ENCODE measurements at regions not wholly inside any gene's neighbourhood (a gene's known extent, or its start where the extent isn't known, plus 50 kb on each side); places are given as distances from the start of the nearest gene placed in this dataset.

DNA sequence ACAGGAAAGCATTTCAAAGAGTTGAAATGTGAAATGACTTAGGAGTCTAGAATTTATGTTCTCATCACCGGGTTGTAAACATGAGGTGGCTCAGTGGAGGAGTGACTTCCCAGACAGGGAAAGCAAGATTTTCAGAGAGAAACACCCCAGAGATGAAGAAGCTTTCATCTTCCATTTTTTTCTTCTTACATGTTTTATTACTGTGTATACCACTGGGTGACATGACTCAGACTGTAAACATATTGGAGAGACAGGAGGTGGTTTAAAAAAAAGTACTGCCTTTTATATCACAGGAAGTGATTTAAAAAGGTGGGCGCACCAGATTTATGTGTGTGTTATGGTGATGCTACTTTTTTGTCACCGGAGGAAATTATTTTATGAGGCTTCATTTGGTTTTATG is 209.1 kb upstream of the TUT7 start:
- ATAC-seq (no peak), DNase-seq (no peak)
- Mint-ChIP-seq H3K27me3 (no peaks in the 10 kb centered on the region), H3K9me3 (no peaks in the 10 kb centered on the region), H3K27ac (no peak overlapping the region), H3K4me3 (no peak overlapping the region), H3K36me3 (ENCODE audit: low read depth) (no peaks in the 10 kb centered on the region), H3K4me1 (no peaks in the 10 kb centered on the region)

DNA sequence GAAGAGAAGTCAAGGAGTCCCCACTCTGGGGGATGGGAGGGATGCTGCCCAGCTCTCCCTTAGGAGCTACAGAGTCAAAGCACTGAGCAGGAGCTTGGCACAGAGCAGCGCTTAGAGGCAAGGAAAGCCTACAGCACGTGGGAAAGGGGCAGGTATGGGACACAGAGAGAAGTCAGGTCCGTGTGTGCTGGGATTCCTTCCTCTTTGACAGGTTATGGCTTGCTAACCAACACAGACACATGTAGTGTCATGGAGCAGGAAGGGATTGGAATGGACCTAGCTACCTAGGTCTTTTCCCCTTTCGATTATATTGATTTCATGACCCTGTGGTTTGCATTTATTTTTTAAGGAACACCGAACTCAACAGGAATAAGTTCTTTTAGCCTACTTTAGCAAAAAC is 208.5 kb upstream of the TUT7 start:
- Mint-ChIP-seq H3K9me3 (no peaks in the 10 kb centered on the region), H3K27me3 (no peaks in the 10 kb centered on the region), H3K36me3 (ENCODE audit: low read depth) (no peaks in the 10 kb centered on the region), H3K4me1 (no peaks in the 10 kb centered on the region), H3K27ac (no peak overlapping the region), H3K4me3 (no peak overlapping the region)
- DNase-seq (no peak), ATAC-seq (no peak)

DNA sequence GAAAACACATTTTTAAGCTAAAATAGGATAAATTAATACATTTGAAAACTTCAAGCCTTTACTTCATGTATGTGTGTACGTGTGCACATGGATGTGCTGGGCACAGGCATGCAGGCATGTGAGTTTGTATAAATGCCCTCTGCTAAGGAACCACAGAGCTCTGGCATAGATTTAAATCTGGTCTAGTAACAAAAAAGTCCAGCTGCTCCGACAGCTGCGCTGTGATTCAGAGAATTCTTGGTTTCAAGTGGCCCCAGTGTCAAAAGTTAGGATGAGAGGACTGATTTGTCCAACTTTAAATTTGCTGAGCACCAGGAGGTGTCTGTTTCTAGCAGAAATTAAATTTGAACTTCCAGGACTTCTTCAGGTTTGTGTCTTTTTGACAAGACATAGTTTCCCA is 203.7 kb upstream of the TUT7 start:
- Mint-ChIP-seq H3K4me3 (no peak overlapping the region), H3K27ac (no peak overlapping the region), H3K27me3 (peaks cover 5% of the 10 kb centered on the region), H3K36me3 (ENCODE audit: low read depth) (no peaks in the 10 kb centered on the region), H3K9me3 (no peaks in the 10 kb centered on the region), H3K4me1 (no peaks in the 10 kb centered on the region)
- ATAC-seq (no peak), DNase-seq (no peak)

DNA sequence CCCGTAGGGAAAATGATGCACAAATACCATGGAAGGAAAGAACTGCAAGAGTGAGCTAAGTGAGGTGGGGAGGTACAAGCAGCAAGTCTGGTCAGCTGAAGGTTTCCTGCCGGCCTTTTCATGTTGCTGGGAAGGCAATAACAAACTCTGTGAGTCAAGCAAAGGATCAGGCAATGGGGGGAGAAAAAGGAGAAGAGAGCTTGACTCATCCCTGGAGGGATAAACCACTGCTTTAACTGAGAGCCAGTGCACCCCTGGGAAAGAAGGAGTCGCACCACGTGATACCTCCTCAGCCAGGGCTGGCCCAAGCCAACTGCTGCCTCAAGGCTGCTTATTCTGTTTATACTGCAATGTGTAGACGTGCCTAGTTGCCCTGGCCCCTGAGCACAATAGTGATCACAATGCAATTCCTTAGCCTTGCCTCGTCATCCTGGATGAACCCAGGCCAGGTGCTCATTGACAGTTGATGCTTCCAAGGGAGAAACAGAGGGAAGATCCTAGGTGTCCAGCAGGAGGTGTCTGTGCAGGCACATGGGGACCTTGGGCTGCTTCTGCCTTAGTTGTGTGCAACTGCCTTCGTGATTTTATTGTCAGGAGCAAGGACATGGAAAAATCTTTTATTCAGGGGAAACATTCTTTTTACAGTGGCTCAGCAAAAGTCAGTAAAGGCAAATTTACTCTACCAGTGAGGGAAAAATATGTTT is 203.0 kb upstream of the TUT7 start:
- H3K27ac Mint-ChIP-seq: no peak overlapping the region
- H3K4me1 Mint-ChIP-seq: no peaks in the 10 kb centered on the region
- H3K36me3 Mint-ChIP-seq (ENCODE audit: low read depth): no peaks in the 10 kb centered on the region
- no peak for DNase-seq
- H3K27me3 Mint-ChIP-seq: peaks cover 11% of the 10 kb centered on the region
- no peaks in the 10 kb centered on the region for H3K9me3 Mint-ChIP-seq
- no peak overlapping the region for H3K4me3 Mint-ChIP-seq
- ATAC-seq: no peak

DNA sequence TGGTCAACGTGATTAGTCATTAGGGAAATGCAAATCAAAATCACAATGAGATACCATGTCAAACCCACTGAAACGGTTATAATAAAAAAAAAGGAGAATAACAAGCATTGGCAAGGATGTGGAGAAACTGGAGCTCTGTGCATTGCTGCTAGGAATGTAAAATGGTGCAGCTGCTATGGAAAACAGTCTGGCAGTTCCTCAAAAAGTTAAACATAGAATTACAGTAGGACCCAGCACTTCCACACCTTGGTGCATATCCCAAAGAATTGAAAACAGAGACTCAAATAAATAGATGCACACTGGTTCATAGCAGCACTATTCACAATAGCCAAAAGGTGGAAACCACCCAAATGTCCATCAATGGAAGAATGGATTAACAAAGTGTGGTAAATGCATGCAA is 201.5 kb upstream of the TUT7 start:
- H3K27me3 Mint-ChIP-seq: peaks cover 13% of the 10 kb centered on the region
- H3K4me1 Mint-ChIP-seq: no peaks in the 10 kb centered on the region
- no peak for DNase-seq
- H3K9me3 Mint-ChIP-seq: no peaks in the 10 kb centered on the region
- no peaks in the 10 kb centered on the region for H3K36me3 Mint-ChIP-seq (ENCODE audit: low read depth)
- no peak overlapping the region for H3K27ac Mint-ChIP-seq
- no peak for ATAC-seq
- no peak overlapping the region for H3K4me3 Mint-ChIP-seq

DNA sequence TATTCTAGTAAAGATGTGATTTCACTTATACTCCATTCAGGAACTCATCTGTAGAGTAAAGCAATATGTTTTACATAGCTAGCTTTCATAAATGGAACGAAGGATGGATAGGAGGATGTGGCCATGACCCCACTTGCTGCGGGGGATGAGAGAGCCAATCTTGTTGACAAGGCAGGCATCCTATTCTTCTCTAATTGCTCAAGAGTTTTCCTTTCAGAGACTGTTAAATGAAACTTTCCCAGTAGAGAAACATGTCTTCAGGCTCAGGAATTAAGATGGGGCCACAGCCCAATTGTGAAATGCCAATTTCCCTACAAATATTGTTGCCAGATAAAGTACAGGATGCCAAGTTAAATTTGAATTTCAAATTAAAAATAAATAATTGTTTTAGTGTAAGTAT is 196.2 kb upstream of the TUT7 start:
- no peaks in the 10 kb centered on the region for H3K4me1 Mint-ChIP-seq
- no peak for ATAC-seq
- no peak for DNase-seq

GRCh38 chr9:86549920-86550319 is 195.7 kb upstream of the TUT7 start:
- Mint-ChIP-seq H3K4me3 (no peak overlapping the region), H3K36me3 (ENCODE audit: low read depth) (no peaks in the 10 kb centered on the region), H3K27ac (no peak overlapping the region), H3K27me3 (peaks cover 14% of the 10 kb centered on the region), H3K9me3 (no peaks in the 10 kb centered on the region), H3K4me1 (no peaks in the 10 kb centered on the region)
- ATAC-seq (no peak), DNase-seq (no peak)

More for the DNA sequence above, 196.2 kb upstream of the TUT7 start:
- H3K27ac Mint-ChIP-seq: no peak overlapping the region
- H3K4me3 Mint-ChIP-seq: no peak overlapping the region
- H3K27me3 Mint-ChIP-seq: peaks cover 14% of the 10 kb centered on the region
- H3K36me3 Mint-ChIP-seq (ENCODE audit: low read depth): no peaks in the 10 kb centered on the region
- no peaks in the 10 kb centered on the region for H3K9me3 Mint-ChIP-seq

- Mint-ChIP-seq H3K36me3 (ENCODE audit: low read depth) (no peaks in the 10 kb centered on the region), H3K27ac (no peak overlapping the region), H3K4me1 (no peaks in the 10 kb centered on the region), H3K4me3 (no peak overlapping the region), H3K9me3 (no peaks in the 10 kb centered on the region), H3K27me3 (peaks cover 14% of the 10 kb centered on the region)
- no peak for DNase-seq
- no peak for ATAC-seq
These were observed 195.2 kb upstream of the TUT7 start for GRCh38 chr9:86549401-86549811.

DNA sequence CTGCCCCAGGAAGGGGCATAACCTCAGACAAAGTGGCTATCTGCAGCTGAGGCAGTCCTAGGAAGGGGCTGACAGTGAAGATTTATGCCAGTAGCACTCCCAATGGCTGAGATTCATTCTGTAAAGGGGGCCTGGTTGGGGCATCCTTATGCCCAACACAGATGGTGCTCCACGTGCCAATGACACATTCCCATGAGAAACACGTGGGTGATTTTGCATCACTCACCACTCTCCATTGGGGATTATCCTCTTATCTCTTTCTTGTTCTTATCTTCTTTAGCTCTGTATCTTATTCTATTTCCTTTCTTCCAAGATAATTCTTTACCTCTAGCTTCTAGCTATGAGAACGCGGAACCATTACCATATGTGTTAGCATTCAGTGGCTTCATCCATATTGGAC is 194.0 kb upstream of the TUT7 start:
- ATAC-seq (no peak), DNase-seq (no peak)
- no peaks in the 10 kb centered on the region for H3K9me3 Mint-ChIP-seq
- H3K36me3 Mint-ChIP-seq (ENCODE audit: low read depth): no peaks in the 10 kb centered on the region
- no peak overlapping the region for H3K27ac Mint-ChIP-seq
- H3K4me1 Mint-ChIP-seq: no peaks in the 10 kb centered on the region
- H3K27me3 Mint-ChIP-seq: peaks cover 14% of the 10 kb centered on the region
- no peak overlapping the region for H3K4me3 Mint-ChIP-seq

DNA sequence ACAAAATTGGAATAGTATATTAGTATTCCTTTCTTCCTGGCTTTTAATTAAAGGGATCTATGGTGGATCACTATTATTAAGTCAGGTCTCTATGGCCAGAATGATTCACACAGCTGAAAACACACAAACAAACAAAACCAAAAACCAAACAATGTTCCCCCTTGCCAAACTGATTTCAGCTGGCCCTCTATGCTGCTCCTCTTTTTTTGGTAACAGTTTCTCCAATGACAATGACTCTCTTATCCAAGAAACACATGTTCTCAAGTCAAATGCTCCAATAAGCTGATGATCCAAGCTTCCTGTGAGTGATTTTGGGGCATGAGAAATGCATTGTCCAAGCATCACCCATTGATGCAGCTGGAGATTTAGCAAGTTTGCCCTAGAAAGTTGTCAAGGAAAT is 193.4 kb upstream of the TUT7 start:
- Mint-ChIP-seq H3K4me3 (no peak overlapping the region), H3K27ac (no peak overlapping the region), H3K9me3 (no peaks in the 10 kb centered on the region), H3K27me3 (peaks cover 10% of the 10 kb centered on the region), H3K4me1 (no peaks in the 10 kb centered on the region), H3K36me3 (ENCODE audit: low read depth) (no peaks in the 10 kb centered on the region)
- DNase-seq (no peak), ATAC-seq (no peak)

- H3K4me3 Mint-ChIP-seq: no peak overlapping the region
- ATAC-seq: no peak
- no peak overlapping the region for H3K27ac Mint-ChIP-seq
- no peaks in the 10 kb centered on the region for H3K9me3 Mint-ChIP-seq
- no peaks in the 10 kb centered on the region for H3K36me3 Mint-ChIP-seq (ENCODE audit: low read depth)
- H3K27me3 Mint-ChIP-seq: peaks cover 7% of the 10 kb centered on the region
- no peaks in the 10 kb centered on the region for H3K4me1 Mint-ChIP-seq
- DNase-seq: no peak
These were observed 192.5 kb upstream of the TUT7 start for GRCh38 chr9:86546712-86547111.

- Mint-ChIP-seq H3K4me1 (no peaks in the 10 kb centered on the region), H3K9me3 (no peaks in the 10 kb centered on the region), H3K27me3 (peaks cover 6% of the 10 kb centered on the region), H3K36me3 (ENCODE audit: low read depth) (no peaks in the 10 kb centered on the region), H3K4me3 (no peak overlapping the region), H3K27ac (no peak overlapping the region)
- DNase-seq (no peak), ATAC-seq (no peak)
These were observed 190.9 kb upstream of the TUT7 start for GRCh38 chr9:86545090-86545489.

DNA sequence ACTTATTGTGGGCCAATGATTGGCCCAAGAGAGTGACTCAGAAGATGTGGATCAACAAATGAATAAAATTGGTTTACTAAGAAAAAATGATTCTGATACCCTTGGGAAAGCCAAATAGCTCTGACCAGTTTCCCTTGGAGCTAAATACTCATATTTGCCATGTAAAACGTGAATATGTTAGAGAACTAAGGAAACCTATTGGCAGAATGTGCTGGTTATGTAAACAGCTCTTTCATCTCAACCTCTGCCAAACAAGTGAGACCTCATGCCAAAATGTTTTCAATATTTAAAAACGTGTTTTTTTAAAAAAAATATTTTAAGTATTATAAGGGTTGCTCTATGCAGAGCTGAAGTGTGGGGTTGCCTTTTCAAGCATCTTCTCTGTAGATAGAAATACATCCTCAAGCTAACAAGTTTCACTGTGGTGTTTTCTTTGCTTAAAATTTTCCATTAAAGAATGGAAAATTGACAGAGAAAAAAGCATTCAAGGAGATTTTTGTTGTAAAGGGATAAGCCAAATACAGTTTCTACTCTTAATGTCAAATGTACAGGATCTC is 186.9 kb upstream of the TUT7 start:
- no peak overlapping the region for H3K27ac Mint-ChIP-seq
- H3K36me3 Mint-ChIP-seq (ENCODE audit: low read depth): no peaks in the 10 kb centered on the region
- H3K9me3 Mint-ChIP-seq: no peaks in the 10 kb centered on the region
- no peak for ATAC-seq
- H3K27me3 Mint-ChIP-seq: peaks cover 3% of the 10 kb centered on the region
- no peak for DNase-seq
- no peak overlapping the region for H3K4me3 Mint-ChIP-seq
- no peaks in the 10 kb centered on the region for H3K4me1 Mint-ChIP-seq

DNA sequence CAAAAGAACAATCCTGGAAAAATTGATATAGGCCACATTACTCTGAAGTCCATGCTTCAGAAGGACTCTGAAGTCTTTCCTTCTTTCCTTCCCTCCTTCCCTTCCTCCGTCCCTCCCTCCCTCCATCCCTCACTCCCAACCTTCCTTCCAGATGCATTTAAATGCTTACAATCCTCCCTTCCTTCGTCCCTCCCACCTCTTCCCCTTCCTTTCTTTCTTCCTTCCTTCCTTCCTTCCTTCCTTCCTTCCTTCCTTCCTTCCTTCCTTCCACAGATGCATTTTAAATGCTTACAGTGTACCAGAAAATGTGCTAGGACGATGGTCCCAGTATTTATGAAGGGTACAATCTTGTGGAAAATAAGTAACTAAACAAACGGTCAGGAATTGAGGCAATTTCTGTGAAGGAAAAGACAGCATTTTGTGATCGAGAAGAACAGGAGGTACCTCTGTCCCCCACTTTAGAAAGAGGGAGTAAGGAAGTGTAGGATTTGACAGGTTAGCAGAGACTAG is 181.3 kb upstream of the TUT7 start:
- no peaks in the 10 kb centered on the region for H3K9me3 Mint-ChIP-seq
- no peaks in the 10 kb centered on the region for H3K36me3 Mint-ChIP-seq (ENCODE audit: low read depth)

DNA sequence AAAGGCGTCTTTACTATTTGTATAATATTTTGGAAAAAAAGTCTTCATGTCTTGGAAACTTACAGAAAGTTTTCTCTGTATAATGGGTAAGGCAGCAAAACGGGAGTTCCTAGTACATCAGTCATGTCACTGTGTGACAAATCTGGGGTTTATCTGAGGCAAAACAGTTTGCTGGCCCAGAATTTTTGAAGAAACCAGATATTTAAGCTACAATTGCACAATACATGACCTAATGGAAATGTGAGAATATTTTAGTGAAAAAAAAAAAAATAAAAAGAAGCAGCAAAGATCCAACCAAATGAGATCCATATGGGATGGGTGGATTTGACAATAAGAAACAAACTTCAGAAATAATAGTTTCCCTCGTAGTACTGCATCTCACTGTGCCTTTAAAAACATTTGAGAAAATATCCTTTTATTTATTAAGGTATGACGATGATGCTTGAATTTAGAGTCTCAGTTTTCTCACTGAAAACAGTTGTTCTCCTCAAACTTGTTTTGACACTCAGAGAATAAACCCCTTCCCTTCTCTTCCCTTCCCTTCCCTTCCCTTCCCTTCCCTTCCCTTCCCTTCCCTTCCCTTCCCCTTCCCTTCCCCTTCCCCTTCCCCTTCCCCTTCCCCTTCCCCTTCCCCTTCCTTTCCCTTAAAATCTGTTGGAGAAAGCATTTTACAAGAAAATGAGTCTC is 180.5 kb upstream of the TUT7 start:
- Mint-ChIP-seq H3K27me3 (peaks cover 2% of the 10 kb centered on the region), H3K9me3 (no peaks in the 10 kb centered on the region), H3K4me1 (no peaks in the 10 kb centered on the region), H3K36me3 (ENCODE audit: low read depth) (no peaks in the 10 kb centered on the region), H3K4me3 (no peak overlapping the region), H3K27ac (no peak overlapping the region)
- ATAC-seq (no peak), DNase-seq (no peak)

More for the DNA sequence above, 181.3 kb upstream of the TUT7 start:
- no peak for DNase-seq
- no peak for ATAC-seq
- Mint-ChIP-seq H3K4me3 (no peak overlapping the region), H3K4me1 (no peaks in the 10 kb centered on the region), H3K27ac (no peak overlapping the region), H3K27me3 (no peaks in the 10 kb centered on the region)

Data from activated naive CD8-positive, alpha-beta T cell treated with anti-CD3 and anti-CD28 coated beads, Interleukin-2, amount 50 U/mL, for 24 hours (primary cell).